ENCODE measurements at regions not wholly inside any gene's neighbourhood (a gene's known extent, or its start where the extent isn't known, plus 50 kb on each side); places are given as distances from the start of the nearest gene placed in this dataset.
A peak's percentile ranks its signal among the peaks of the same experiment; 100 is the strongest.

DNA sequence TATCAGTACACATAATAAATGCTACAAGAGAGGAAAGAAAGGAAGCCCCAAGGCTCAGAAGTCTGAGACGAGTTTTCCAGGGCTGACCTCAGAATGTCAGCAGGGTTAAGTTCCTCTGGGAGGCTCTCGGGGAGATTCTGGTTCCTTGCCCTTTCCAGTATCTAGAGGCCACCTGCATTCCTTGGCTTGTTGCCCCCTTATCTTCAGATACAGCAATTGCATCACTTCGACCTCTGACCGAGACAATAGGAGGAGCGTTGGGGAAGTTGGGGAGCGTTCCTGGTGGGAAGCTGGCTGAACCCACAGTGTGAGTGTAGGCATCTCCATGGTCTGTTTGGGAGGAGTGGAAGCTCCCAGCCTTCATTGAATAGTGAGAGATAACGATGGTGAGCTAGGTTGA lies 72.0 kb upstream of the MTPN start:
- H3K9me3 ChIP-seq: no peaks in the 10 kb centered on the region
- intact Hi-C loops (cut with DNase I): no loop called here
- ATAC-seq: no peak

GRCh38 chr7:136046548-136046947 lies 69.4 kb upstream of the MTPN start:
- no peak for TF ChIP-seq CTCF (IDR thresholded peaks at IDR 0.05)
- DNase-seq: no peak
- Histone ChIP-seq H3K36me3 (no peaks in the 10 kb centered on the region), H3K4me1 (no peaks in the 10 kb centered on the region), H3K27ac (no peak overlapping the region), H3K4me3 (no peak overlapping the region), H3K9me3 (no peaks in the 10 kb centered on the region), H3K27me3 (no peaks in the 10 kb centered on the region)
- intact Hi-C loops (cut with DNase I): no loop called here
- ATAC-seq: no peak

More for the DNA sequence above, 72.0 kb upstream of the MTPN start:
- no peaks in the 10 kb centered on the region for H3K27me3 ChIP-seq
- H3K4me3 ChIP-seq: no peak overlapping the region
- DNase-seq: no peak
- no peak for TF ChIP-seq CTCF (IDR thresholded peaks at IDR 0.05)
- no peaks in the 10 kb centered on the region for H3K4me1 ChIP-seq
- H3K36me3 ChIP-seq: no peaks in the 10 kb centered on the region
- no peak overlapping the region for H3K27ac ChIP-seq

DNA sequence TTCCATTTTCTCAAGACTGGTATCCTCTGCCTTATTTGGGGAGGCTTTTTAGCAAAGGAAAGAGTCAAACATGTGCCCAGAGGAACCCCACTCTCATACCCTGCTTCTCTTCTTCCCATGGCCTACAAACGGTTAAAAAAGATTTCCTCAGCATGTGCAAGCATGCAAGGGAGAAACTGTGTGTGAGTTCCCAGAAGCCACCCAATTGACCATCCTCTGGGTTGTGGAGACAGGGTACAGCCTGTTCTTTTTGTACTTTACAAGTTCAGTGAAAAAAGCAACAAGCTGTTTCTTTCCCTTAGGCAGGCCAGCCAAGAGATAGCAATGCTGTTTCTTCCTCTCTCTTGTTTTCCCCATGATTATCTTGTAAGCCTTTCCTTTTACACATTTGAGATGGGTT lies 68.8 kb upstream of the MTPN start:
- ATAC-seq (no peak), DNase-seq (no peak)
- Histone ChIP-seq H3K27me3 (no peaks in the 10 kb centered on the region), H3K4me3 (no peak overlapping the region), H3K9me3 (no peaks in the 10 kb centered on the region), H3K27ac (no peak overlapping the region), H3K4me1 (no peaks in the 10 kb centered on the region), H3K36me3 (no peaks in the 10 kb centered on the region)
- TF ChIP-seq CTCF (IDR thresholded peaks at IDR 0.05): no peak
- intact Hi-C loops (cut with DNase I): no loop called here

DNA sequence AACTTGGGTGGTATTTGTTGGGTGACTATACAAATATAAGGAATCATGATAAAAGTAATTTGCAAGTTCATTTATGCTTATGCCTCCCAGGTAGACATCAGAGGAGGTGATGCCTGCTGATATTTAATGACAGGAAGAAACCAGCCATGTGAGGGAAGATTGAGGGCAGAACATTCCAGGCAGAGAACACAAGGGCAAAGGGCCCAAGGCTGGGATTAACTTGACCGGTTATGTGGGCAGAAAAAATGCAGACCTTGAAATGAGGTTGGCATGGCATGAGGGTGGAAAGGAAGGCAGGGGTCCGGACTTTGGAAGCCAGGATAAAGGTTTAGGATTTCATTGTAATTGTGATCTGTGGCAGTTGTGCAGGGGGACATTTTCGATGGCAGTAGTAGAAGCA lies 68.0 kb upstream of the MTPN start:
- H3K27ac ChIP-seq: no peak overlapping the region
- H3K4me3 ChIP-seq: no peak overlapping the region
- no peak for DNase-seq
- no peaks in the 10 kb centered on the region for H3K27me3 ChIP-seq
- H3K9me3 ChIP-seq: no peaks in the 10 kb centered on the region
- no peak for TF ChIP-seq CTCF (IDR thresholded peaks at IDR 0.05)
- H3K36me3 ChIP-seq: no peaks in the 10 kb centered on the region
- no peaks in the 10 kb centered on the region for H3K4me1 ChIP-seq
- intact Hi-C loops (cut with DNase I): no loop called here
- ATAC-seq: no peak

DNA sequence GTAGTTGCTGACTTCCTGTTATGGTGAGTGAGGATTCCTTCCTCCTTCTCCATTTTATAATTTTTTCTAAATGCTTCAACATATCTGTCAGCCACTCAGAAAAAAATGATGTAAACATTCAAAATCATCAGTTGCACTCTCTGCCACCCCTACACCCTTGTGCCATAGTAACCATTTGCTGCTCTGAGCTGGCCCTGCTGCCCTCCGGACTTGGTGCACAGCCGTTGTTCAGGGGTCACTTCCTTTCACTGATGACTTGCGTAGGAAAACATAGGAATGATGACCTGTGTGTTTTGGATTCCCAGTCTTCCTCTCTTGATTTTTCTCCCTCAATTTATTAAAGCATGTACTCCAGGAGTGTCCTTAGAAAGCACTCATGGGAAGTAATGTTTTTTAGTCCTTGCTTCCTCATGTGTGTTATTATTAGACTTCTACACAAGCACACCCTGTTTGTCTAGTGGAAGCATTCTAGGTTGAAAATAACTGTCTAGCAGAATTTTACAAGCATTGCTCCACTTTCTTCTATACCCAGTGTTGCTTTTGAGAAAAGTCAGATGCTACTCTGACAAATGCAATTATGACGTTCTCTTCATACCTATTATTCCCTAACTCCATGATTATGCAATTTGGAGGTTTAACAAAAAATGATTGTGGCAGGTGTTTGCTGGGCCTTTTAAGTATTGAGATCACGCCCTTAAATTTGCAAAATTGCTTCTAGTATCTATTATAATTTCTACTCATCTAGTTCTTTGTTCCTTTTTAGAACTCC lies 62.6 kb upstream of the MTPN start:
- H3K36me3 ChIP-seq: no peaks in the 10 kb centered on the region
- TF ChIP-seq CTCF (IDR thresholded peaks at IDR 0.05): no peak
- H3K27me3 ChIP-seq: no peaks in the 10 kb centered on the region
- no peaks in the 10 kb centered on the region for H3K4me1 ChIP-seq
- DNase-seq (no peak), ATAC-seq (peak; percentile 33)
- H3K27ac ChIP-seq: no peak overlapping the region
- no peak overlapping the region for H3K4me3 ChIP-seq
- H3K9me3 ChIP-seq: no peaks in the 10 kb centered on the region
- intact Hi-C loops (cut with DNase I): no loop called here

All from left lung (tissue), 4 donors.